ENCODE measurements at regions not wholly inside any gene's neighbourhood (a gene's known extent, or its start where the extent isn't known, plus 50 kb on each side); places are given as distances from the start of the nearest gene placed in this dataset.

- Histone ChIP-seq H2AFZ (ENCODE audit: low read depth, low read length) (no peak overlapping the region), H3K9me1 (ENCODE audit: control insufficient read depth, insufficient read depth, low read length) (no peaks in the 10 kb centered on the region), H3K27me3 (ENCODE audit: control insufficient read depth in 2 of 2, insufficient read depth in 2 of 2, low read length in 2 of 2) (no peaks in the 10 kb centered on the region; a peak in 1 of 5 replicates), H3K4me3 (no peak overlapping the region), H3K4me2 (ENCODE audit: insufficient read depth, low read length) (no peak overlapping the region), H3K9ac (ENCODE audit: insufficient read depth in 1 of 2, low read depth in 2 of 2, low read length in 2 of 2) (no peak overlapping the region), H4K20me1 (replicated peaks; ENCODE audit: control insufficient read depth, insufficient read depth, low read length) (no peaks in the 10 kb centered on the region), H3K79me2 (ENCODE audit: control insufficient read depth, insufficient read depth, low read length) (no peaks in the 10 kb centered on the region), H3K36me3 (ENCODE audit: control insufficient read depth, insufficient read depth, low read length) (no peaks in the 10 kb centered on the region), H3K27ac (ENCODE audit: extremely low read depth, low read depth, low read length) (no peak overlapping the region), H3K9me3 (replicated peaks; ENCODE audit: control insufficient read depth, insufficient read depth, low read depth, low read length) (no peaks in the 10 kb centered on the region), H3K4me1 (replicated peaks in 1 of 2; ENCODE audit: control insufficient read depth in 2 of 2, insufficient read depth in 2 of 2, low read length in 2 of 2) (no peaks in the 10 kb centered on the region)
- WGBS (ENCODE audit: insufficient coverage, low coverage, missing lambda C conversion rate), result 0% methylated on average over 4 of the region's 7 CpGs
- ChIA-PET CTCF (ENCODE audit: low intra/inter-chr PET ratio) (no interaction called here), POLR2A (no interaction called here)
- intact Hi-C loops (cut with micrococcal nuclease), result no loop called here
- no peak for DNase-seq (ENCODE audit: extremely low read depth in 1 of 4, low spot score in 3 of 4)
- no peak for ATAC-seq
- no peak for FAIRE-seq
- TF ChIP-seq GABPB2 (CRISPR knock-in tag; conservative IDR thresholded peaks at IDR 0.05) (no peak), ZBTB17 (CRISPR knock-in tag; IDR thresholded peaks at IDR 0.05) (no peak), ZNF263 (CRISPR knock-in tag; IDR thresholded peaks at IDR 0.05; ENCODE audit: borderline replicate concordance) (no peak), HDAC3 (IDR thresholded peaks at IDR 0.05; ENCODE audit: borderline replicate concordance, partially characterized antibody) (no peak), ZBTB34 (CRISPR knock-in tag; IDR thresholded peaks at IDR 0.05) (no peak), E2F6 (IDR thresholded peaks at IDR 0.05; ENCODE audit: borderline replicate concordance in 1 of 2, extremely low read depth in 1 of 2, insufficient read depth in 1 of 2, insufficient read length in 1 of 2, low read depth in 1 of 2, low read length in 1 of 2, poor library complexity in 1 of 2, severe bottlenecking in 1 of 2) (no peak), DLX4 (CRISPR knock-in tag; IDR thresholded peaks at IDR 0.05) (no peak), VEZF1 (CRISPR knock-in tag; IDR thresholded peaks at IDR 0.05) (no peak), TGIF2 (CRISPR knock-in tag; IDR thresholded peaks at IDR 0.05) (no peak), ZNF143 (CRISPR knock-in tag; IDR thresholded peaks at IDR 0.05) (no peak), HDAC6 (IDR thresholded peaks at IDR 0.05; ENCODE audit: low read depth, low read length) (no peak), CSDE1 (IDR thresholded peaks at IDR 0.05) (no peak), HOXB6 (CRISPR knock-in tag; IDR thresholded peaks at IDR 0.05; ENCODE audit: borderline replicate concordance) (no peak), IFI16 (CRISPR knock-in tag; IDR thresholded peaks at IDR 0.05) (no peak), MAZ (CRISPR knock-in tag; conservative IDR thresholded peaks at IDR 0.05 in 1 of 2, IDR thresholded peaks at IDR 0.05 in 1 of 2) (no peak), SP2 (IDR thresholded peaks at IDR 0.05; ENCODE audit: extremely low read depth, low read depth, low read length, poor library complexity, severe bottlenecking) (no peak), PREB (CRISPR knock-in tag; IDR thresholded peaks at IDR 0.05) (no peak), TEAD1 (CRISPR knock-in tag; IDR thresholded peaks at IDR 0.05) (no peak)
- in situ Hi-C loops (cut with MboI), result no loop called here
- no TSS peak for BruUV-seq (replicated peaks)
These were observed 95.5 kb downstream of the ACKR3 start for GRCh38 chr2:236665101-236665500.

Data from K562 (cell line).